HG02642 (cell line): ENCODE measurements at regions not wholly inside any gene's neighbourhood (a gene's known extent, or its start where the extent isn't known, plus 50 kb on each side); places are given as distances from the start of the nearest gene placed in this dataset.

Source experiments
- ATAC-seq: cut with Tn5 transposase; IDR thresholded peaks from one replicate; pipeline ENCODE4 v1.9.1; 2021; ENCODE audit warnings: mild to moderate bottlenecking; ENCODE audit not compliant: unreplicated experiment, poor library complexity

DNA sequence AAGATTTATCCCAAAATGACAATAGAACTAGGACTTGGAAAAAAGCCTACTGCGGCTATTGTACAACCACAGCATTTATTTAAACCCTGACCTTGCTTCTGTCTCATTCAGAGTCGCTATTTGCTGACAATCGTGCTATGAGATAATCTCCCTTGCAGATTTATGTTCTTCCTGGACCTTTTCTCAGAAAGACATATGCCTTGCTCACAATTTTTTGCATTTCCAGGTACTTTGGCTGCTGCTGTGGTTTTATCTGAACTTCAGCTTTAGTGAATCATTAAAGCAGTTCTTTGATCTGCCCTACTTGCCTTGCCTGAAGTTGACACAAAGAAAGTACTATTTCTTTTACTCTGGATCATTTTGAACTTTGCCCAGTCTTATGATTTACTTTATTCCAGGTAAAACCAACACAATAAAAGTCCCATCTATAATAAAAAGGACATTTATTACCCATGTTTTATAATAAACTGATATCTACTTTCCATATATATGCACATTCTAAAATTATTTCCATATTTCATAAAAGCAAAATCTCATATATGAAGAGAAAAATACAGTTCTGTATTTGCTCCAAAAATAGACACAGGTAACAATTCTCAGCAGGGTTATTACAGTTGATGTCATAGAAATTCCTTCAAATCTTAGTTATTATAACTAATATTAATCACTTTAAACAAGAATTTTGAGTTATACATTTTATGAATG is 63.4 kb upstream of the CARD18 start:
- ATAC-seq: no peak

DNA sequence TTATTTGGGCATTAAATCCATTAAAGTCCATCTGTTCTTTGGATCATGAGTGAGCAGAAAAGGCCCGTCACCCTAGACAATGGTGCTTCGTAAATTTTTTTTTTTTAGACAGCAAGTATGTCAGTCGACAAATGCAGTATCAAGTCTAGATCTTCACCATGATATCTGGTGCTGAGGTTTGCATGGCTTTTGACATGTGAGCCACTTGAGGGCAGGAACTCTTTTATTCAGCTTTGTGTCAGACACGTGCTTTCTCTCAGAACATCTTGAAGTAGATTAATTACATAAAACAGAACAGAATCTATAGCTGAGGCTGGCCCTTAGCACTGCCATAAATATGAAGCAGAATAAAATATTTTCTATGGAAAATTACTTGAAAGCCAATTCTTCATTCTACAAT is 62.9 kb upstream of the CARD18 start:
- no peak for ATAC-seq

DNA sequence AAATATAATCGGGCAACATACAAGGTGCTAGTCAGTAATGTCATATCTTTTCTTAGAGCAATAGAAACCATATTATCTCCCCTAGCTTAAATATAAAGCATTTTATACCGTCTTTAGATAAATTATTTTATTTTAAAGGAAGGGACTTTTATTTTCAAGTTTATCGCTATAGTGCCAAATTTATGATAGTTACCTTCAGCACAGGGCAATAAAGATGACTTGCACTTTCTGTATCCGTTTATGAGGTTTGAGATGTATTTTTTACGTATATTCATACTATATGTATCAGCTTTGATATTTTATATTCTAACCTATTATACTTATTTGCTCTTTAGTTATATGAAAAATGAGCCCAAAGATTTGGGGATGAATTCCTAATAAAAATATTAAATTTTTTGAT is 61.6 kb upstream of the CARD18 start:
- ATAC-seq: no peak

GRCh38 chr11:105197071-105197815 is 57.7 kb upstream of the CARD18 start:
- no peak for ATAC-seq

DNA sequence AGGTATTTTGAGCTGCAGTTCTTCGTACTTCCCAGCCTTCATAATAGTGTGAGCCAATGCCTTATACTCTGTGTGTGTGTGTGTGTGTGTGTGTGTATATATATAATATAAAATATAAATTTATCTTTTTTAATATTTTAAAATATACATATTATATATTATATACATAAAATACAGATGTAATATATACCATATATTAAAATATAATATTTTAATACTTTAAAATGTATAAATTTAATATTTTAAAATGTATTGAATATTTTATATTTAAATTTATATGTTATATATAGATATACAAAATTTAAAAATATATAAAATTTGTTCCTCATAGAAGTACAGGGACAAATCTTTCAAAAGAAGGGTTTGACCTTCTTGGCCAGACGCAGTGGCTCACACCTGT is 53.7 kb upstream of the CARD18 start:
- ATAC-seq: no peak

DNA sequence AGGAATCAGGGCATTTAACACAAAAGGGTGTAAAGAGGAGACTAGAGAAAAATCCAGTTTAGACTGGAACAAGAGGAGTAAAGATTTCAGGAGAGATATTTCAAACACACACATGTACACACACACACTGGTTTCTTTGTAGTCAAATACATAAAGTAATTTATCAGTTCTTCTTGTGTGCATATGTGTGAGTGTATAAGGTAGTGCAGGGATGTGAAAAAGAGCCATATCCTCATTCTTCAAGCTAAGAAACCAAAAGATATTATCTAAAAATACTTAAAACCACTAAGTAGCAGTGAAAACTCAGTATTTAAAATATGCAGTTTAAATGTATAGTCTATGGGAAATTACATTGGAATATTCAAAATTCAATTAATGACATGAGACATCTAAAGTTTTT is 52.5 kb upstream of the CARD18 start:
- ATAC-seq: no peak

- ATAC-seq: no peak
Observed at GRCh38 chr11:105189581-105189980, 50.0 kb upstream of the CARD18 start.
